NCI-H146 (cell line): ENCODE measurements at regions not wholly inside any gene's neighbourhood (a gene's known extent, or its start where the extent isn't known, plus 50 kb on each side); places are given as distances from the start of the nearest gene placed in this dataset.
"Not testable (repeated sequence)": the region's sequence is repeated elsewhere in the genome, so short reads cannot be mapped to it uniquely, and the experiment has no call there.

Experiments
- DNase-seq: peaks from one replicate; lab custom pipeline; 2025; lab: John Stamatoyannopoulos, UW

- DNase-seq: not testable (repeated sequence)
These were observed 1269.1 kb downstream of the RPIA start for GRCh38 chr2:89960570-89960969.

- not testable (repeated sequence) for DNase-seq
These were observed 1277.1 kb downstream of the RPIA start for GRCh38 chr2:89968567-89968966.

GRCh38 chr2:89969190-89969589 lies 1277.7 kb downstream of the RPIA start:
- DNase-seq: not testable (repeated sequence)

- DNase-seq: not testable (repeated sequence)
These were observed 1282.4 kb downstream of the RPIA start for GRCh38 chr2:89973849-89974248.

GRCh38 chr2:89979826-89980537 lies 1288.5 kb downstream of the RPIA start:
- not testable (repeated sequence) for DNase-seq

GRCh38 chr2:89982246-89982645 lies 1290.8 kb downstream of the RPIA start:
- not testable (repeated sequence) for DNase-seq

GRCh38 chr2:89985650-89986049 lies 1294.2 kb downstream of the RPIA start:
- DNase-seq: not testable (repeated sequence)

GRCh38 chr2:89986532-89986931 lies 1295.1 kb downstream of the RPIA start:
- not testable (repeated sequence) for DNase-seq

- not testable (repeated sequence) for DNase-seq
These were observed 1305.3 kb downstream of the RPIA start for GRCh38 chr2:89996779-89997178.

GRCh38 chr2:90004553-90004952 lies 1313.1 kb downstream of the RPIA start:
- not testable (repeated sequence) for DNase-seq

- not testable (repeated sequence) for DNase-seq
These were observed 1319.1 kb downstream of the RPIA start for GRCh38 chr2:90010442-90011100.

GRCh38 chr2:90011101-90011443 lies 1319.6 kb downstream of the RPIA start:
- not testable (repeated sequence) for DNase-seq

- not testable (repeated sequence) for DNase-seq
These were observed 1328.4 kb downstream of the RPIA start for GRCh38 chr2:90019908-90020307.

- not testable (repeated sequence) for DNase-seq
These were observed 1329.8 kb downstream of the RPIA start for GRCh38 chr2:90021234-90021633.

GRCh38 chr2:90027231-90027643 lies 1335.8 kb downstream of the RPIA start:
- DNase-seq: not testable (repeated sequence)

GRCh38 chr2:90028381-90029079 lies 1337.1 kb downstream of the RPIA start:
- DNase-seq: not testable (repeated sequence)

- DNase-seq: not testable (repeated sequence)
These were observed 1337.6 kb downstream of the RPIA start for GRCh38 chr2:90029080-90029428.

- DNase-seq: not testable (repeated sequence)
These were observed 1340.8 kb downstream of the RPIA start for GRCh38 chr2:90032269-90032668.

GRCh38 chr2:90036335-90036734 lies 1344.9 kb downstream of the RPIA start:
- DNase-seq: not testable (repeated sequence)

GRCh38 chr2:90039093-90039492 lies 1347.6 kb downstream of the RPIA start:
- not testable (repeated sequence) for DNase-seq

GRCh38 chr2:90047776-90048175 lies 1356.3 kb downstream of the RPIA start:
- not testable (repeated sequence) for DNase-seq

- DNase-seq: not testable (repeated sequence)
These were observed 1360.7 kb downstream of the RPIA start for GRCh38 chr2:90052113-90052631.
